CD14-positive monocyte (primary cell): ENCODE measurements at regions not wholly inside any gene's neighbourhood (a gene's known extent, or its start where the extent isn't known, plus 50 kb on each side); places are given as distances from the start of the nearest gene placed in this dataset.

Experiments
- DNase-seq, 3 donors: peaks; one replicate each; pipeline ENCODE4 v3.0.0-alpha.2; 2011 to 2022
- H2AFZ ChIP-seq: 2 replicates; pipeline ENCODE4 v1.6.0; 2012; ENCODE audit warnings: mild to moderate bottlenecking, low read depth, low read length, inconsistent platforms; ENCODE audit not compliant: insufficient read depth, poor library complexity, severe bottlenecking
- H3K27ac ChIP-seq, 2 donors: 1 replicate in 1 of 2; 2 replicates in 1 of 2; pipeline ENCODE4 v1.5.1; 2012 to 2013; ENCODE audit warnings: low read length in 2 of 2, control low read depth in 1 of 2, inconsistent platforms in 1 of 2, low read depth in 1 of 2, mild to moderate bottlenecking in 1 of 2
- H3K27me3 ChIP-seq, 2 donors: one replicate each; pipeline versions ENCODE4 v1.6.0 to v1.6.1; 2011 to 2013; ENCODE audit warnings: low read length in 2 of 2; ENCODE audit not compliant: control insufficient read depth in 2 of 2, insufficient read depth in 2 of 2
- H3K36me3 ChIP-seq, 2 donors: replicated peaks in 1 of 2; 1 replicate in 1 of 2; 2 replicates in 1 of 2; pipeline versions ENCODE4 v1.5.1 to v1.6.1; 2012 to 2013; ENCODE audit warnings: low read length in 2 of 2, control low read depth in 1 of 2, inconsistent platforms in 1 of 2, mild to moderate bottlenecking in 1 of 2; ENCODE audit not compliant: insufficient read depth in 2 of 2, control insufficient read depth in 1 of 2
- H3K4me1 ChIP-seq, 2 donors: 1 replicate in 1 of 2; 2 replicates in 1 of 2; pipeline versions ENCODE4 v1.5.1 to v1.6.1; 2012 to 2013; ENCODE audit warnings: low read length in 2 of 2, control low read depth in 1 of 2, inconsistent platforms in 1 of 2, mild to moderate bottlenecking in 1 of 2, moderate library complexity in 1 of 2; ENCODE audit not compliant: insufficient read depth in 2 of 2, control insufficient read depth in 1 of 2
- H3K4me2 ChIP-seq: replicated peaks from 2 replicates; pipeline ENCODE3; 2012; ENCODE audit warnings: low read length, moderate library complexity, mild to moderate bottlenecking; ENCODE audit not compliant: poor library complexity, severe bottlenecking; ENCODE audit errors: extremely low read depth
- H3K4me3 ChIP-seq, 3 experiments: fragments of 200-600 bp in 1 of 3; sonication (generic) in 1 of 3; replicated peaks in 1 of 3; 1 replicate in 2 of 3; 2 replicates in 1 of 3; pipeline ENCODE4 v1.5.1; 2011 to 2013; ENCODE audit warnings: low read length in 3 of 3, mild to moderate bottlenecking in 3 of 3, control low read depth in 2 of 3, low read depth in 2 of 3, inconsistent platforms in 1 of 3, moderate library complexity in 1 of 3
- H3K79me2 ChIP-seq: 2 replicates; pipeline ENCODE4 v1.6.0; 2012; ENCODE audit warnings: mild to moderate bottlenecking, control low read depth, inconsistent platforms, low read length, moderate library complexity; ENCODE audit not compliant: insufficient read depth
- H3K9ac ChIP-seq: 2 replicates; pipeline ENCODE4 v1.6.0; 2017; ENCODE audit warnings: low read length, mild to moderate bottlenecking; ENCODE audit not compliant: insufficient read depth, poor library complexity, severe bottlenecking
- H3K9me3 ChIP-seq, 2 donors: replicated peaks in 1 of 2; 1 replicate in 1 of 2; 2 replicates in 1 of 2; pipeline versions ENCODE4 v1.5.1 to v1.6.1; 2012 to 2013; ENCODE audit warnings: low read length in 2 of 2, control low read depth in 1 of 2; ENCODE audit not compliant: control insufficient read depth in 1 of 2, insufficient read depth in 1 of 2
- H4K20me1 ChIP-seq: 2 replicates; pipeline ENCODE4 v1.6.0; 2012; ENCODE audit warnings: mild to moderate bottlenecking, low read length, control low read depth, moderate library complexity; ENCODE audit not compliant: insufficient read depth
- H3K27ac Mint-ChIP-seq, 7 donors: one replicate each; pipeline ENCODE4 v1.8.0; 2020; ENCODE audit warnings: mild to moderate bottlenecking in 7 of 7, mixed read lengths in 7 of 7, moderate library complexity in 6 of 7, inconsistent platforms in 2 of 7
- H3K27me3 Mint-ChIP-seq, 3 donors: one replicate each; pipeline ENCODE4 v1.8.0; 2021 to 2022; ENCODE audit warnings: low read depth in 3 of 3, mild to moderate bottlenecking in 3 of 3, mixed read lengths in 3 of 3, moderate library complexity in 3 of 3, inconsistent platforms in 1 of 3
- H3K36me3 Mint-ChIP-seq, 2 donors: one replicate each; pipeline ENCODE4 v1.8.0; 2020; ENCODE audit warnings: mixed read lengths in 2 of 2, inconsistent platforms in 1 of 2, mild to moderate bottlenecking in 1 of 2
- H3K4me1 Mint-ChIP-seq: one replicate; pipeline ENCODE4 v1.8.0; 2020; ENCODE audit warnings: mild to moderate bottlenecking, mixed read lengths
- H3K4me3 Mint-ChIP-seq, 2 donors: one replicate each; pipeline ENCODE4 v1.8.0; 2020; ENCODE audit warnings: mild to moderate bottlenecking in 2 of 2, mixed read lengths in 2 of 2, moderate library complexity in 1 of 2
- H3K9me3 Mint-ChIP-seq, 7 donors: one replicate each; pipeline ENCODE4 v1.8.0; 2020 to 2022; ENCODE audit warnings: mixed read lengths in 7 of 7, mild to moderate bottlenecking in 6 of 7, moderate library complexity in 6 of 7, inconsistent platforms in 2 of 7
- WGBS: methylation state at CpG from one replicate; pipeline ENCODE4 v1.1.5; 2013; ENCODE audit warnings: missing lambda C conversion rate; ENCODE audit not compliant: insufficient coverage; 5-methylcytosine and 5-hydroxymethylcytosine counted together
- intact Hi-C, 2 donors: fragments of 100-400 bp; cut with micrococcal nuclease; formaldehyde crosslinking; loops; one replicate each; pipeline versions ENCODE4 v1.15.0 to v1.15.1; 2023
- TF ChIP-seq, protein P1 (sequence below): fragments of 200-600 bp; IDR thresholded peaks from one replicate; pipeline ENCODE4 v1.8.0; 2022; ENCODE audit warnings: antibody characterized with exemption, mild to moderate bottlenecking

DNA sequence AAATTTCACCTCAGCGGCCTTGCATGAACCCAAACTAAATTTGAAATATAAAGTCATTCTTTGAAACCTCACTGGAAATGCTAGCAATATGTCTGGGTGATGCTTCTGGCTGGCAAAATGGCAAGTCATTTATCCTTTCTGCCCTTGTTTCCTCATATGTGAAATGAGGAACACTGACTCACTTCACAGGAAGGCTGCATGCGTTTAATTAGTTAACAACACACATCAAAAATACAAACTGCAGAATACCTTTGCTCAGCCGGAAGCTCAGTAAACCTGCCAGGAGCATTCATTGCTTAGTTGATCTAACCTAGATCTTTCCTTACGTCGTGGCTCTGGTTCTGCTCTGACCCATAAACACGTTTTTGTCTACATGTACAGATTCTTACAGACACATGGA lies 214.2 kb upstream of the ACVR2A start:
- Histone ChIP-seq H3K9ac (no peak overlapping the region), H2AFZ (no peak overlapping the region), H3K36me3 (no peaks in the 10 kb centered on the region), H3K27me3 (no peaks in the 10 kb centered on the region), H3K27ac (peak overlapping the region; percentile 59 to 94), H3K4me1 (peaks cover 59 to 78% of the 10 kb centered on the region in 2 donors), H3K4me2 (peak overlapping the region; percentile 41), H3K4me3 (peak overlapping the region in 1 of 3 experiments; percentile 19), H3K79me2 (no peaks in the 10 kb centered on the region), H4K20me1 (no peaks in the 10 kb centered on the region), H3K9me3 (no peaks in the 10 kb centered on the region)
- 0% methylated on average over 2 of the region's 6 CpGs for WGBS
- intact Hi-C loops, result loop anchor here in 1 of 2 donors (5.0 kb wide), 2 partner anchors 68 to 212 kb away; no protein-coding TSS in a partner anchor
- peak overlapping the region in 1 of 2 donors; percentile 54 for H3K4me3 Mint-ChIP-seq
- peaks cover 0 to 2% (median 0%) of the 10 kb centered on the region in 3 donors for H3K27me3 Mint-ChIP-seq
- TF ChIP-seq, protein P1, sequence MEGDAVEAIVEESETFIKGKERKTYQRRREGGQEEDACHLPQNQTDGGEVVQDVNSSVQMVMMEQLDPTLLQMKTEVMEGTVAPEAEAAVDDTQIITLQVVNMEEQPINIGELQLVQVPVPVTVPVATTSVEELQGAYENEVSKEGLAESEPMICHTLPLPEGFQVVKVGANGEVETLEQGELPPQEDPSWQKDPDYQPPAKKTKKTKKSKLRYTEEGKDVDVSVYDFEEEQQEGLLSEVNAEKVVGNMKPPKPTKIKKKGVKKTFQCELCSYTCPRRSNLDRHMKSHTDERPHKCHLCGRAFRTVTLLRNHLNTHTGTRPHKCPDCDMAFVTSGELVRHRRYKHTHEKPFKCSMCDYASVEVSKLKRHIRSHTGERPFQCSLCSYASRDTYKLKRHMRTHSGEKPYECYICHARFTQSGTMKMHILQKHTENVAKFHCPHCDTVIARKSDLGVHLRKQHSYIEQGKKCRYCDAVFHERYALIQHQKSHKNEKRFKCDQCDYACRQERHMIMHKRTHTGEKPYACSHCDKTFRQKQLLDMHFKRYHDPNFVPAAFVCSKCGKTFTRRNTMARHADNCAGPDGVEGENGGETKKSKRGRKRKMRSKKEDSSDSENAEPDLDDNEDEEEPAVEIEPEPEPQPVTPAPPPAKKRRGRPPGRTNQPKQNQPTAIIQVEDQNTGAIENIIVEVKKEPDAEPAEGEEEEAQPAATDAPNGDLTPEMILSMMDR, result no peak
- peaks cover 2% of the 10 kb centered on the region for H3K4me1 Mint-ChIP-seq
- H3K9me3 Mint-ChIP-seq, result peaks cover 0 to 4% (median 0%) of the 10 kb centered on the region in 7 donors
- peak; percentile 83 to 94 (median 89) for DNase-seq
- H3K36me3 Mint-ChIP-seq, result no peaks in the 10 kb centered on the region
- H3K27ac Mint-ChIP-seq, result peak overlapping the region in 3 of 7 donors; percentile 96 to 98 (median 98)

- no peaks in the 10 kb centered on the region for H3K79me2 ChIP-seq
- DNase-seq, result peak; percentile 86 to 96 (median 95)
- peaks cover 0 to 2% (median 0%) of the 10 kb centered on the region in 3 donors for H3K27me3 Mint-ChIP-seq
- H3K4me3 ChIP-seq, result peak overlapping the region in 1 of 3 experiments; percentile 57
- intact Hi-C loops, result no loop called here
- H3K4me3 Mint-ChIP-seq, result peak overlapping the region in 1 of 2 donors; percentile 58
- no peaks in the 10 kb centered on the region for H3K36me3 ChIP-seq
- peaks cover 51 to 68% of the 10 kb centered on the region in 2 donors for H3K4me1 ChIP-seq
- H3K9ac ChIP-seq, result no peak overlapping the region
- peak overlapping the region in 3 of 7 donors; percentile 96 to 98 (median 98) for H3K27ac Mint-ChIP-seq
- no peak overlapping the region for H2AFZ ChIP-seq
- 0% methylated on average over 1 of the region's 1 CpG for WGBS
- no peaks in the 10 kb centered on the region for H4K20me1 ChIP-seq
- no peaks in the 10 kb centered on the region for H3K36me3 Mint-ChIP-seq
- no peaks in the 10 kb centered on the region for H3K9me3 ChIP-seq
- peaks cover 0 to 4% (median 0%) of the 10 kb centered on the region in 7 donors for H3K9me3 Mint-ChIP-seq
- TF ChIP-seq, protein P1, result no peak
- no peaks in the 10 kb centered on the region for H3K27me3 ChIP-seq
- peak overlapping the region in 1 of 2 donors; percentile 94 for H3K27ac ChIP-seq
- H3K4me1 Mint-ChIP-seq, result peaks cover 10% of the 10 kb centered on the region
- peak overlapping the region; percentile 44 for H3K4me2 ChIP-seq
Measured at GRCh38 chr2:147628971-147629421, 215.8 kb upstream of the ACVR2A start.
